ELR (cell line): ENCODE measurements at regions not wholly inside any gene's neighbourhood (a gene's known extent, or its start where the extent isn't known, plus 50 kb on each side); places are given as distances from the start of the nearest gene placed in this dataset.

Source experiments
- DNase-seq: peaks from one replicate; pipeline ENCODE4 v3.0.0-alpha.2; 2015; ENCODE audit warnings: low read depth

GRCh38 chr1:117260761-117261423 is 50.2 kb upstream of the VTCN1 start:
- no peak for DNase-seq
